Right hindlimb (tissue), 1 donor: ENCODE measurements at regions not wholly inside any gene's neighbourhood (a gene's known extent, or its start where the extent isn't known, plus 50 kb on each side); places are given as distances from the start of the nearest gene placed in this dataset.

Source experiments
- DNase-seq: peaks from one replicate; pipeline ENCODE4 v3.0.0-alpha.2; 2018

- DNase-seq: no peak
Measured at GRCh38 chr15:95416576-95416975, 913.9 kb upstream of the NR2F2 start.

GRCh38 chr15:95417761-95418160 lies 912.7 kb upstream of the NR2F2 start:
- DNase-seq: no peak

GRCh38 chr15:95422255-95422654 lies 908.2 kb upstream of the NR2F2 start:
- no peak for DNase-seq

GRCh38 chr15:95425859-95426258 lies 904.6 kb upstream of the NR2F2 start:
- DNase-seq: no peak

GRCh38 chr15:95429345-95429744 lies 901.2 kb upstream of the NR2F2 start:
- no peak for DNase-seq

GRCh38 chr15:95431518-95431917 lies 899.0 kb upstream of the NR2F2 start:
- DNase-seq: no peak

- no peak for DNase-seq
Measured at GRCh38 chr15:95432878-95433405, 897.6 kb upstream of the NR2F2 start.

GRCh38 chr15:95439922-95440376 lies 890.6 kb upstream of the NR2F2 start:
- peak; percentile 37 for DNase-seq

- DNase-seq: peak; percentile 44
Measured at GRCh38 chr15:95440712-95441111, 889.8 kb upstream of the NR2F2 start.

- DNase-seq: no peak
Measured at GRCh38 chr15:95442107-95442719, 888.3 kb upstream of the NR2F2 start.

GRCh38 chr15:95444860-95445259 lies 885.6 kb upstream of the NR2F2 start:
- DNase-seq: no peak

- no peak for DNase-seq
Measured at GRCh38 chr15:95446854-95447253, 883.6 kb upstream of the NR2F2 start.

- DNase-seq: no peak
Measured at GRCh38 chr15:95447486-95447885, 883.0 kb upstream of the NR2F2 start.

GRCh38 chr15:95448531-95449229 lies 881.8 kb upstream of the NR2F2 start:
- no peak for DNase-seq

GRCh38 chr15:95449230-95449628 lies 881.3 kb upstream of the NR2F2 start:
- no peak for DNase-seq

GRCh38 chr15:95450413-95450812 lies 880.1 kb upstream of the NR2F2 start:
- no peak for DNase-seq

- no peak for DNase-seq
Measured at GRCh38 chr15:95451938-95452337, 878.6 kb upstream of the NR2F2 start.

- DNase-seq: no peak
Measured at GRCh38 chr15:95454403-95455262, 875.9 kb upstream of the NR2F2 start.

GRCh38 chr15:95457520-95457919 lies 873.0 kb upstream of the NR2F2 start:
- DNase-seq: peak; percentile 57

- peak; percentile 24 for DNase-seq
Measured at GRCh38 chr15:95458721-95459120, 871.8 kb upstream of the NR2F2 start.

GRCh38 chr15:95459273-95459672 lies 871.2 kb upstream of the NR2F2 start:
- DNase-seq: no peak

GRCh38 chr15:95464509-95464908 lies 866.0 kb upstream of the NR2F2 start:
- no peak for DNase-seq

GRCh38 chr15:95468820-95469219 lies 861.7 kb upstream of the NR2F2 start:
- DNase-seq: no peak
